Naive thymus-derived CD8-positive, alpha-beta T cell (primary cell): ENCODE measurements at regions not wholly inside any gene's neighbourhood (a gene's known extent, or its start where the extent isn't known, plus 50 kb on each side); places are given as distances from the start of the nearest gene placed in this dataset.
"Not testable (repeated sequence)": the region's sequence is repeated elsewhere in the genome, so short reads cannot be mapped to it uniquely, and the experiment has no call there.

ENCODE experiments used
- ATAC-seq, 2 donors: fragments of 150-1000 bp; cut with Tn5 transposase in 1 of 2; sonication (Bioruptor Pico), chemical (Tn5 transposase) in 1 of 2; 1 replicate in 1 of 2; 2 replicates in 1 of 2; pipeline ENCODE4 v1.10.0; 2021; ENCODE audit warnings: mild to moderate bottlenecking in 2 of 2, moderate library complexity in 2 of 2
- POLR2A ChIA-PET: fragments of 350-600 bp; sonication (Branson Sonifier 250); formaldehyde crosslinking; loops from one replicate; lab custom pipeline; 2021; ENCODE audit warnings: antibody characterized with exemption; lab: Charles Lee
- DNase-seq, 10 donors: peaks; one replicate each; pipeline versions ENCODE4 v3.0.0 to v3.0.0-alpha.2; 2020 to 2022
- H3K27ac Mint-ChIP-seq, 10 donors: one replicate each; pipeline ENCODE4 v1.8.0; 2020 to 2022; ENCODE audit warnings: mild to moderate bottlenecking in 10 of 10, mixed read lengths in 10 of 10, moderate library complexity in 4 of 10, inconsistent platforms in 1 of 10
- H3K27me3 Mint-ChIP-seq, 5 donors: one replicate each; pipeline ENCODE4 v1.8.0; 2021 to 2022; ENCODE audit warnings: mixed read lengths in 5 of 5
- H3K36me3 Mint-ChIP-seq, 3 donors: one replicate each; pipeline ENCODE4 v1.8.0; 2020 to 2022; ENCODE audit warnings: mixed read lengths in 3 of 3, mild to moderate bottlenecking in 2 of 3, inconsistent platforms in 1 of 3
- H3K4me1 Mint-ChIP-seq, 4 donors: one replicate each; pipeline ENCODE4 v1.8.0; 2021 to 2022; ENCODE audit warnings: mixed read lengths in 4 of 4
- H3K4me3 Mint-ChIP-seq, 10 donors: one replicate each; pipeline ENCODE4 v1.8.0; 2020 to 2022; ENCODE audit warnings: mild to moderate bottlenecking in 10 of 10, mixed read lengths in 10 of 10, moderate library complexity in 6 of 10, inconsistent platforms in 1 of 10
- H3K9me3 Mint-ChIP-seq, 9 donors: one replicate each; pipeline ENCODE4 v1.8.0; 2020 to 2022; ENCODE audit warnings: mixed read lengths in 9 of 9, mild to moderate bottlenecking in 3 of 9, inconsistent platforms in 1 of 9, moderate library complexity in 1 of 9

GRCh38 chr6:63502156-63502555 lies 70.1 kb upstream of the LOC128125822 start:
- DNase-seq (no peak), ATAC-seq (no peak)
- no peaks in the 10 kb centered on the region for H3K4me1 Mint-ChIP-seq
- peaks cover 0 to 6% (median 3%) of the 10 kb centered on the region in 5 donors for H3K27me3 Mint-ChIP-seq
- H3K4me3 Mint-ChIP-seq, result no peak overlapping the region
- no peak overlapping the region for H3K27ac Mint-ChIP-seq
- POLR2A ChIA-PET, result no interaction called here
- H3K9me3 Mint-ChIP-seq, result no peaks in the 10 kb centered on the region
- no peaks in the 10 kb centered on the region for H3K36me3 Mint-ChIP-seq

GRCh38 chr6:63503199-63503598 lies 69.1 kb upstream of the LOC128125822 start:
- H3K27me3 Mint-ChIP-seq, result peaks cover 0 to 5% (median 3%) of the 10 kb centered on the region in 5 donors
- no peaks in the 10 kb centered on the region for H3K9me3 Mint-ChIP-seq
- H3K4me1 Mint-ChIP-seq, result no peaks in the 10 kb centered on the region
- H3K36me3 Mint-ChIP-seq, result no peaks in the 10 kb centered on the region
- H3K27ac Mint-ChIP-seq, result no peak overlapping the region
- DNase-seq, result no peak
- ATAC-seq, result no peak
- H3K4me3 Mint-ChIP-seq, result no peak overlapping the region
- POLR2A ChIA-PET, result no interaction called here

GRCh38 chr6:63504777-63505384 lies 67.4 kb upstream of the LOC128125822 start:
- H3K27me3 Mint-ChIP-seq, result peaks cover 0 to 4% (median 2%) of the 10 kb centered on the region in 5 donors
- no peak for ATAC-seq
- H3K9me3 Mint-ChIP-seq, result no peaks in the 10 kb centered on the region
- no peak for DNase-seq
- H3K27ac Mint-ChIP-seq, result no peak overlapping the region
- no peaks in the 10 kb centered on the region for H3K36me3 Mint-ChIP-seq
- H3K4me3 Mint-ChIP-seq, result no peak overlapping the region
- POLR2A ChIA-PET, result no interaction called here
- H3K4me1 Mint-ChIP-seq, result no peaks in the 10 kb centered on the region

- no peak overlapping the region for H3K4me3 Mint-ChIP-seq
- peaks cover 0 to 5% (median 2%) of the 10 kb centered on the region in 5 donors for H3K27me3 Mint-ChIP-seq
- peak in 1 of 2 donors; percentile 39 for ATAC-seq
- H3K36me3 Mint-ChIP-seq, result no peaks in the 10 kb centered on the region
- POLR2A ChIA-PET, result no interaction called here
- H3K9me3 Mint-ChIP-seq, result no peaks in the 10 kb centered on the region
- no peaks in the 10 kb centered on the region for H3K4me1 Mint-ChIP-seq
- DNase-seq, result peak in 1 of 10 donors; percentile 2
- no peak overlapping the region for H3K27ac Mint-ChIP-seq
These were observed 65.2 kb upstream of the LOC128125822 start for GRCh38 chr6:63507096-63507495.

GRCh38 chr6:63509652-63510352 lies 62.5 kb upstream of the LOC128125822 start:
- Mint-ChIP-seq H3K27ac (no peak overlapping the region), H3K9me3 (no peaks in the 10 kb centered on the region), H3K36me3 (no peaks in the 10 kb centered on the region), H3K4me3 (no peak overlapping the region), H3K27me3 (peaks cover 2 to 15% (median 8%) of the 10 kb centered on the region in 5 donors), H3K4me1 (no peaks in the 10 kb centered on the region)
- DNase-seq, result no peak
- ATAC-seq, result no peak
- POLR2A ChIA-PET, result no interaction called here

- DNase-seq, result no peak
- no peak overlapping the region for H3K27ac Mint-ChIP-seq
- POLR2A ChIA-PET, result no interaction called here
- H3K4me1 Mint-ChIP-seq, result no peaks in the 10 kb centered on the region
- H3K27me3 Mint-ChIP-seq, result peaks cover 2 to 16% (median 13%) of the 10 kb centered on the region in 5 donors
- no peak for ATAC-seq
- H3K9me3 Mint-ChIP-seq, result no peaks in the 10 kb centered on the region
- H3K36me3 Mint-ChIP-seq, result no peaks in the 10 kb centered on the region
- H3K4me3 Mint-ChIP-seq, result no peak overlapping the region
These were observed 62.0 kb upstream of the LOC128125822 start for GRCh38 chr6:63510353-63510686.

- Mint-ChIP-seq H3K27ac (no peak overlapping the region), H3K36me3 (no peaks in the 10 kb centered on the region), H3K4me1 (no peaks in the 10 kb centered on the region), H3K9me3 (no peaks in the 10 kb centered on the region), H3K4me3 (no peak overlapping the region), H3K27me3 (peaks cover 2 to 16% (median 13%) of the 10 kb centered on the region in 5 donors)
- no peak for ATAC-seq
- POLR2A ChIA-PET, result no interaction called here
- DNase-seq, result no peak
These were observed 61.4 kb upstream of the LOC128125822 start for GRCh38 chr6:63510849-63511248.

GRCh38 chr6:63514488-63515173 lies 57.6 kb upstream of the LOC128125822 start:
- no peak for ATAC-seq
- POLR2A ChIA-PET, result no interaction called here

GRCh38 chr6:63515227-63515626 lies 57.1 kb upstream of the LOC128125822 start:
- ATAC-seq, DNase-seq, POLR2A ChIA-PET, H3K27ac Mint-ChIP-seq, H3K36me3 Mint-ChIP-seq, H3K9me3 Mint-ChIP-seq, H3K4me3 Mint-ChIP-seq, H3K4me1 Mint-ChIP-seq: not testable (repeated sequence)
- H3K27me3 Mint-ChIP-seq, result peaks cover 3 to 16% (median 13%) of the 10 kb centered on the region in 5 donors

More at GRCh38 chr6:63514488-63515173, 57.6 kb upstream of the LOC128125822 start:
- no peak overlapping the region for H3K27ac Mint-ChIP-seq
- H3K4me3 Mint-ChIP-seq, result no peak overlapping the region
- DNase-seq, result no peak
- H3K36me3 Mint-ChIP-seq, result no peaks in the 10 kb centered on the region
- no peaks in the 10 kb centered on the region for H3K9me3 Mint-ChIP-seq
- peaks cover 3 to 16% (median 13%) of the 10 kb centered on the region in 5 donors for H3K27me3 Mint-ChIP-seq
- H3K4me1 Mint-ChIP-seq, result peaks cover 0 to 3% (median 0%) of the 10 kb centered on the region in 4 donors

GRCh38 chr6:63516186-63516944 lies 55.9 kb upstream of the LOC128125822 start:
- Mint-ChIP-seq H3K27ac (peak overlapping the region in 1 of 10 donors; percentile 69), H3K36me3 (no peaks in the 10 kb centered on the region), H3K4me1 (peaks cover 0 to 3% (median 0%) of the 10 kb centered on the region in 4 donors), H3K9me3 (no peaks in the 10 kb centered on the region), H3K4me3 (no peak overlapping the region), H3K27me3 (peaks cover 6 to 16% (median 13%) of the 10 kb centered on the region in 5 donors)
- no peak for ATAC-seq
- POLR2A ChIA-PET, result no interaction called here
- DNase-seq, result no peak

- POLR2A ChIA-PET, result no interaction called here
- H3K9me3 Mint-ChIP-seq, result no peaks in the 10 kb centered on the region
These were observed 55.1 kb upstream of the LOC128125822 start for GRCh38 chr6:63517221-63517620.

GRCh38 chr6:63521475-63522210 lies 50.6 kb upstream of the LOC128125822 start:
- H3K4me1 Mint-ChIP-seq, result peaks cover 0 to 3% (median 0%) of the 10 kb centered on the region in 4 donors
- H3K27ac Mint-ChIP-seq, result no peak overlapping the region
- DNase-seq, result no peak
- H3K27me3 Mint-ChIP-seq, result peaks cover 0 to 4% (median 3%) of the 10 kb centered on the region in 5 donors
- H3K9me3 Mint-ChIP-seq, result no peaks in the 10 kb centered on the region
- H3K36me3 Mint-ChIP-seq, result no peaks in the 10 kb centered on the region
- POLR2A ChIA-PET, result no interaction called here
- H3K4me3 Mint-ChIP-seq, result no peak overlapping the region
- no peak for ATAC-seq

More at GRCh38 chr6:63517221-63517620, 55.1 kb upstream of the LOC128125822 start:
- Mint-ChIP-seq H3K4me3 (no peak overlapping the region), H3K27ac (no peak overlapping the region), H3K4me1 (peaks cover 0 to 3% (median 0%) of the 10 kb centered on the region in 4 donors), H3K36me3 (no peaks in the 10 kb centered on the region), H3K27me3 (peaks cover 6 to 16% (median 13%) of the 10 kb centered on the region in 5 donors)
- DNase-seq (no peak), ATAC-seq (no peak)
